HEK293T (cell line): ENCODE measurements at regions not wholly inside any gene's neighbourhood (a gene's known extent, or its start where the extent isn't known, plus 50 kb on each side); places are given as distances from the start of the nearest gene placed in this dataset.

Experiments
- ARNT ChIP-seq: fragments of 450-650 bp; IDR thresholded peaks from 2 replicates; pipeline ENCODE4 v1.6.1; 2017; ENCODE audit warnings: mild to moderate bottlenecking
- BHLHE40 ChIP-seq: fragments of 450-650 bp; IDR thresholded peaks from 2 replicates; pipeline ENCODE4 v1.6.1; 2016; ENCODE audit warnings: mild to moderate bottlenecking, moderate library complexity, borderline replicate concordance
- CTBP1 ChIP-seq: fragments of 450-650 bp; IDR thresholded peaks from 2 replicates; pipeline ENCODE4 v1.6.1; 2016; ENCODE audit warnings: borderline replicate concordance
- ELF4 ChIP-seq: fragments of 450-650 bp; IDR thresholded peaks from 2 replicates; pipeline ENCODE4 v1.6.1; 2017; ENCODE audit warnings: antibody characterized with exemption
- FOXA1 ChIP-seq: fragments of 450-650 bp; IDR thresholded peaks from 2 replicates; pipeline ENCODE4 v1.6.1; 2016; ENCODE audit warnings: mild to moderate bottlenecking
- FOXK2 ChIP-seq: fragments of 450-650 bp; IDR thresholded peaks from 2 replicates; pipeline ENCODE4 v1.6.1; 2016; ENCODE audit warnings: mild to moderate bottlenecking
- HDGF ChIP-seq: fragments of 450-650 bp; IDR thresholded peaks from 2 replicates; pipeline ENCODE4 v1.6.1; 2017; ENCODE audit warnings: antibody characterized with exemption, borderline replicate concordance
- SP1 ChIP-seq: fragments of 450-650 bp; IDR thresholded peaks from 2 replicates; pipeline ENCODE4 v1.6.1; 2017
- TARDBP ChIP-seq: fragments of 450-650 bp; IDR thresholded peaks from 2 replicates; pipeline ENCODE4 v1.6.1; 2016

DNA sequence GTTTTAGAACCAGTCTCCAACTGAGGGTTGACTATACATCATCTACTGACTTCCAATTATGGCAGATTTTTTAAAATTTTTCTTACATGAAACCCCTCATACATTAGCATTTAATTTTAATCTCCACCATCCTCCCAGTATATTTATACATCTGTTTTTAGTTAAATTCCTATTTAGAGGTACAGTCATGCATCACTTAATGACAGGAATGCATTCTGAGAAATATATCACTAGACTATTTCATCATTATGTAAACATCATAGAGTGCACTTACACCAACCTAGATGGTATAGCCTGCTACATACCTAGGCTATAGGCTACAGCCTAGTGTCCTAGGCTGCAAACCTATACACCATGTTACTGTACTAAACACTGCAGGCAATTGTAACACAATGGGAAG, 316.7 kb upstream of the MARCKS start:
- TF ChIP-seq FOXA1 = no peak
- no peak for TF ChIP-seq FOXK2
- TF ChIP-seq BHLHE40 = no peak
- no peak for TF ChIP-seq HDGF
- no peak for TF ChIP-seq ARNT
- TF ChIP-seq CTBP1 = no peak
- TF ChIP-seq TARDBP = no peak
- TF ChIP-seq SP1 = no peak
- TF ChIP-seq ELF4 = no peak
